WTC11 (cell line): ENCODE measurements at regions not wholly inside any gene's neighbourhood (a gene's known extent, or its start where the extent isn't known, plus 50 kb on each side); places are given as distances from the start of the nearest gene placed in this dataset.

Source experiments
- ATAC-seq: fragments of 200-7000 bp; cut with Tn5 transposase; 2 replicates; pipeline ENCODE4 v1.10.0; 2021; ENCODE audit warnings: mild to moderate bottlenecking, moderate library complexity
- CTCF ChIA-PET: fragments of 300-600 bp; sonication (Branson Sonifier 250); formaldehyde crosslinking; loops from one replicate; lab custom pipeline; 2021; ENCODE audit warnings: antibody characterized with exemption; lab: Charles Lee
- POLR2A ChIA-PET: fragments of 350-600 bp; sonication (Branson Sonifier 250); formaldehyde crosslinking; loops from one replicate; lab custom pipeline; 2021; ENCODE audit warnings: antibody characterized with exemption; lab: Charles Lee
- DNase-seq: peaks from one replicate; pipeline ENCODE4 v3.0.0; 2021; ENCODE audit warnings: low spot score
- H3K27ac Mint-ChIP-seq: 2 replicates; pipeline ENCODE4 v1.8.0; 2021; ENCODE audit warnings: mixed read lengths
- H3K27me3 Mint-ChIP-seq: 2 replicates; pipeline ENCODE4 v1.8.0; 2021; ENCODE audit warnings: low read depth, mild to moderate bottlenecking, moderate library complexity, mixed read lengths
- H3K36me3 Mint-ChIP-seq: 2 replicates; pipeline ENCODE4 v1.8.0; 2021; ENCODE audit warnings: mixed read lengths
- H3K4me1 Mint-ChIP-seq: 2 replicates; pipeline ENCODE4 v1.8.0; 2022; ENCODE audit warnings: mixed read lengths
- H3K4me3 Mint-ChIP-seq: 2 replicates; pipeline ENCODE4 v1.8.0; 2021; ENCODE audit warnings: mild to moderate bottlenecking, moderate library complexity, mixed read lengths
- H3K9me3 Mint-ChIP-seq: 2 replicates; pipeline ENCODE4 v1.8.0; 2021; ENCODE audit warnings: mixed read lengths
- CREM ChIP-seq: sonication (generic); formaldehyde crosslinking; IDR thresholded peaks from 2 replicates; pipeline ENCODE4 v1.8.1; 2022; ENCODE audit warnings: mild to moderate bottlenecking, missing genetic modification reagents, moderate library complexity
- FOXP1 ChIP-seq: sonication (generic); formaldehyde crosslinking; IDR thresholded peaks from 2 replicates; pipeline ENCODE4 v1.8.0; 2022; ENCODE audit warnings: missing genetic modification reagents, mild to moderate bottlenecking, moderate library complexity, borderline replicate concordance
- GABPB1 ChIP-seq: sonication (generic); formaldehyde crosslinking; IDR thresholded peaks from 2 replicates; pipeline ENCODE4 v1.8.1; 2023; ENCODE audit warnings: mild to moderate bottlenecking, missing genetic modification reagents
- IRF2 ChIP-seq: sonication (generic); formaldehyde crosslinking; IDR thresholded peaks from 2 replicates; pipeline ENCODE4 v1.8.0; 2022; ENCODE audit warnings: low read depth, missing genetic modification reagents, borderline replicate concordance
- KAT7 ChIP-seq: sonication (generic); formaldehyde crosslinking; IDR thresholded peaks from 2 replicates; pipeline ENCODE4 v1.8.1; 2023; ENCODE audit warnings: missing genetic modification reagents, mild to moderate bottlenecking, borderline replicate concordance
- MXD4 ChIP-seq: fragments of 250-450 bp; sonication (Bioruptor Pico); IDR thresholded peaks from 2 replicates; pipeline ENCODE4 v1.8.0; 2021; ENCODE audit warnings: mild to moderate bottlenecking, moderate library complexity, borderline replicate concordance
- PRRX2 ChIP-seq: fragments of 250-450 bp; sonication (Bioruptor Pico); IDR thresholded peaks from 2 replicates; pipeline ENCODE4 v1.8.0; 2021; ENCODE audit warnings: mild to moderate bottlenecking
- SMAD3 ChIP-seq: sonication (generic); formaldehyde crosslinking; IDR thresholded peaks from 2 replicates; pipeline ENCODE4 v1.8.0; 2022; ENCODE audit warnings: missing genetic modification reagents, mild to moderate bottlenecking, borderline replicate concordance
- TCF7 ChIP-seq: sonication (generic); formaldehyde crosslinking; IDR thresholded peaks from 2 replicates; pipeline ENCODE4 v1.8.0; 2022; ENCODE audit warnings: mild to moderate bottlenecking, low read depth, missing genetic modification reagents, moderate library complexity
- TP53 ChIP-seq: sonication (generic); formaldehyde crosslinking; IDR thresholded peaks from 2 replicates; pipeline ENCODE4 v1.8.1; 2023; ENCODE audit warnings: mild to moderate bottlenecking, missing genetic modification reagents
- ZNF423 ChIP-seq: fragments of 250-450 bp; sonication (Bioruptor Pico); IDR thresholded peaks from 2 replicates; pipeline ENCODE4 v2.1.2; 2022; ENCODE audit warnings: mild to moderate bottlenecking, moderate library complexity
- TF ChIP-seq, protein P1 (sequence below): sonication (generic); formaldehyde crosslinking; IDR thresholded peaks from 2 replicates; pipeline ENCODE4 v1.8.0; 2022; ENCODE audit warnings: missing genetic modification reagents
- TF ChIP-seq, protein P2 (sequence below): sonication (generic); formaldehyde crosslinking; IDR thresholded peaks from 2 replicates; pipeline ENCODE4 v1.8.1; 2023; ENCODE audit warnings: mild to moderate bottlenecking, missing genetic modification reagents, moderate library complexity
- TF ChIP-seq, protein P3 (sequence below): sonication (generic); formaldehyde crosslinking; IDR thresholded peaks from 2 replicates; pipeline ENCODE4 v1.8.1; 2022; ENCODE audit warnings: mild to moderate bottlenecking, moderate library complexity, missing genetic modification reagents
- TF ChIP-seq, protein P4 (sequence below): sonication (generic); formaldehyde crosslinking; IDR thresholded peaks from 2 replicates; pipeline ENCODE4 v1.8.1; 2022; ENCODE audit warnings: missing genetic modification reagents, borderline replicate concordance
- TF ChIP-seq, protein P5 (sequence below): sonication (generic); formaldehyde crosslinking; IDR thresholded peaks from 2 replicates; pipeline ENCODE4 v1.8.1; 2023; ENCODE audit warnings: mild to moderate bottlenecking, missing genetic modification reagents, moderate library complexity
- TF ChIP-seq, protein P6 (sequence below): fragments of 250-450 bp; sonication (Bioruptor Pico); IDR thresholded peaks from 2 replicates; pipeline ENCODE4 v2.1.2; 2022; ENCODE audit warnings: mild to moderate bottlenecking, moderate library complexity
- TF ChIP-seq, protein P7 (sequence below): sonication (generic); formaldehyde crosslinking; IDR thresholded peaks from 2 replicates; pipeline ENCODE4 v1.8.0; 2022; ENCODE audit warnings: mild to moderate bottlenecking, missing genetic modification reagents

DNA sequence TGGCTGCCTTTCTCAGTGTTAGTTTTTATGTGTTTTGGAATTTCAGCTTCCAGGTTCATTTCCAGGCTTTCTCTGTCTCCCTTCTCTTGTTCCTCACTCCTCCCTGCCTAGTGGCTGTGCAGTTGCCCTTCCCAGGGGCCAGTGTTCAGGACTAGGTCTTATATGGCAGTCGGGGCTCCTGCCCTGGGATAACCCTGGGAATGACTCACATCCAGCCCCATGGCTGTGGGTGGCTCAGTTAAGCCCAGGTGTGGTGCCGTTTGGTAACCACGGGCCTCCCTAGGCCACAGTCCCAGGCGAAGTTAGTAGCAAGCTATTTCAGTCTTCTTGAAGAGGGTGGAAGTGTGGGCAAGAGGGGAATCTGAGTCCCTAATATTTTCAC, 57.4 kb upstream of the DDR1 start:
- TF ChIP-seq FOXP1 (CRISPR knock-in tag) (no peak), SMAD3 (CRISPR knock-in tag) (no peak), CREM (no peak), TCF7 (no peak), ZNF423 (CRISPR knock-in tag) (no peak), KAT7 (CRISPR knock-in tag) (no peak), GABPB1 (CRISPR knock-in tag) (peak; percentile 50; the same call in 1 of the 2 replicates), IRF2 (CRISPR knock-in tag) (no peak)
- TF ChIP-seq, protein P1, sequence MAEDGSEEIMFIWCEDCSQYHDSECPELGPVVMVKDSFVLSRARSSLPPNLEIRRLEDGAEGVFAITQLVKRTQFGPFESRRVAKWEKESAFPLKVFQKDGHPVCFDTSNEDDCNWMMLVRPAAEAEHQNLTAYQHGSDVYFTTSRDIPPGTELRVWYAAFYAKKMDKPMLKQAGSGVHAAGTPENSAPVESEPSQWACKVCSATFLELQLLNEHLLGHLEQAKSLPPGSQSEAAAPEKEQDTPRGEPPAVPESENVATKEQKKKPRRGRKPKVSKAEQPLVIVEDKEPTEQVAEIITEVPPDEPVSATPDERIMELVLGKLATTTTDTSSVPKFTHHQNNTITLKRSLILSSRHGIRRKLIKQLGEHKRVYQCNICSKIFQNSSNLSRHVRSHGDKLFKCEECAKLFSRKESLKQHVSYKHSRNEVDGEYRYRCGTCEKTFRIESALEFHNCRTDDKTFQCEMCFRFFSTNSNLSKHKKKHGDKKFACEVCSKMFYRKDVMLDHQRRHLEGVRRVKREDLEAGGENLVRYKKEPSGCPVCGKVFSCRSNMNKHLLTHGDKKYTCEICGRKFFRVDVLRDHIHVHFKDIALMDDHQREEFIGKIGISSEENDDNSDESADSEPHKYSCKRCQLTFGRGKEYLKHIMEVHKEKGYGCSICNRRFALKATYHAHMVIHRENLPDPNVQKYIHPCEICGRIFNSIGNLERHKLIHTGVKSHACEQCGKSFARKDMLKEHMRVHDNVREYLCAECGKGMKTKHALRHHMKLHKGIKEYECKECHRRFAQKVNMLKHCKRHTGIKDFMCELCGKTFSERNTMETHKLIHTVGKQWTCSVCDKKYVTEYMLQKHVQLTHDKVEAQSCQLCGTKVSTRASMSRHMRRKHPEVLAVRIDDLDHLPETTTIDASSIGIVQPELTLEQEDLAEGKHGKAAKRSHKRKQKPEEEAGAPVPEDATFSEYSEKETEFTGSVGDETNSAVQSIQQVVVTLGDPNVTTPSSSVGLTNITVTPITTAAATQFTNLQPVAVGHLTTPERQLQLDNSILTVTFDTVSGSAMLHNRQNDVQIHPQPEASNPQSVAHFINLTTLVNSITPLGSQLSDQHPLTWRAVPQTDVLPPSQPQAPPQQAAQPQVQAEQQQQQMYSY (CRISPR knock-in tag), result peak; percentile 63; the same call in 1 of the 2 replicates
- TF ChIP-seq, protein P2, sequence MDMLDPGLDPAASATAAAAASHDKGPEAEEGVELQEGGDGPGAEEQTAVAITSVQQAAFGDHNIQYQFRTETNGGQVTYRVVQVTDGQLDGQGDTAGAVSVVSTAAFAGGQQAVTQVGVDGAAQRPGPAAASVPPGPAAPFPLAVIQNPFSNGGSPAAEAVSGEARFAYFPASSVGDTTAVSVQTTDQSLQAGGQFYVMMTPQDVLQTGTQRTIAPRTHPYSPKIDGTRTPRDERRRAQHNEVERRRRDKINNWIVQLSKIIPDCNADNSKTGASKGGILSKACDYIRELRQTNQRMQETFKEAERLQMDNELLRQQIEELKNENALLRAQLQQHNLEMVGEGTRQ (CRISPR knock-in tag), result no peak
- TF ChIP-seq, protein P3, sequence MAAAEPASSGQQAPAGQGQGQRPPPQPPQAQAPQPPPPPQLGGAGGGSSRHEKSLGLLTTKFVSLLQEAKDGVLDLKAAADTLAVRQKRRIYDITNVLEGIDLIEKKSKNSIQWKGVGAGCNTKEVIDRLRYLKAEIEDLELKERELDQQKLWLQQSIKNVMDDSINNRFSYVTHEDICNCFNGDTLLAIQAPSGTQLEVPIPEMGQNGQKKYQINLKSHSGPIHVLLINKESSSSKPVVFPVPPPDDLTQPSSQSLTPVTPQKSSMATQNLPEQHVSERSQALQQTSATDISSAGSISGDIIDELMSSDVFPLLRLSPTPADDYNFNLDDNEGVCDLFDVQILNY (CRISPR knock-in tag), result no peak
- TF ChIP-seq, protein P4, sequence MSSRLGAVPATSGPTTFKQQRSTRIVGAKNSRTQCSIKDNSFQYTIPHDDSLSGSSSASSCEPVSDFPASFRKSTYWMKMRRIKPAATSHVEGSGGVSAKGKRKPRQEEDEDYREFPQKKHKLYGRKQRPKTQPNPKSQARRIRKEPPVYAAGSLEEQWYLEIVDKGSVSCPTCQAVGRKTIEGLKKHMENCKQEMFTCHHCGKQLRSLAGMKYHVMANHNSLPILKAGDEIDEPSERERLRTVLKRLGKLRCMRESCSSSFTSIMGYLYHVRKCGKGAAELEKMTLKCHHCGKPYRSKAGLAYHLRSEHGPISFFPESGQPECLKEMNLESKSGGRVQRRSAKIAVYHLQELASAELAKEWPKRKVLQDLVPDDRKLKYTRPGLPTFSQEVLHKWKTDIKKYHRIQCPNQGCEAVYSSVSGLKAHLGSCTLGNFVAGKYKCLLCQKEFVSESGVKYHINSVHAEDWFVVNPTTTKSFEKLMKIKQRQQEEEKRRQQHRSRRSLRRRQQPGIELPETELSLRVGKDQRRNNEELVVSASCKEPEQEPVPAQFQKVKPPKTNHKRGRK (CRISPR knock-in tag), result no peak
- TF ChIP-seq, protein P5, sequence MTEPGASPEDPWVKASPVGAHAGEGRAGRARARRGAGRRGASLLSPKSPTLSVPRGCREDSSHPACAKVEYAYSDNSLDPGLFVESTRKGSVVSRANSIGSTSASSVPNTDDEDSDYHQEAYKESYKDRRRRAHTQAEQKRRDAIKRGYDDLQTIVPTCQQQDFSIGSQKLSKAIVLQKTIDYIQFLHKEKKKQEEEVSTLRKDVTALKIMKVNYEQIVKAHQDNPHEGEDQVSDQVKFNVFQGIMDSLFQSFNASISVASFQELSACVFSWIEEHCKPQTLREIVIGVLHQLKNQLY (CRISPR knock-in tag), result no peak
- Mint-ChIP-seq H3K36me3 (no peaks in the 10 kb centered on the region), H3K9me3 (no peaks in the 10 kb centered on the region), H3K4me3 (no peak overlapping the region), H3K27ac (no peak overlapping the region), H3K4me1 (peaks cover 43% of the 10 kb centered on the region), H3K27me3 (no peaks in the 10 kb centered on the region)
- CTCF ChIA-PET, result interaction anchor here (1.1 to 7.6 kb wide), 12 partner anchors 16 to 260 kb away, joined by 3 to 164 read pairs (median 11); partner anchors contain the start of genes DDR1, FLOT1 and VARS2
- POLR2A ChIA-PET, result interaction anchor here (1.2 to 1.3 kb wide), 2 partner anchors 16 to 35 kb away, joined by 3 read pairs; no protein-coding TSS in a partner anchor
- ATAC-seq (no peak), DNase-seq (no peak)

DNA sequence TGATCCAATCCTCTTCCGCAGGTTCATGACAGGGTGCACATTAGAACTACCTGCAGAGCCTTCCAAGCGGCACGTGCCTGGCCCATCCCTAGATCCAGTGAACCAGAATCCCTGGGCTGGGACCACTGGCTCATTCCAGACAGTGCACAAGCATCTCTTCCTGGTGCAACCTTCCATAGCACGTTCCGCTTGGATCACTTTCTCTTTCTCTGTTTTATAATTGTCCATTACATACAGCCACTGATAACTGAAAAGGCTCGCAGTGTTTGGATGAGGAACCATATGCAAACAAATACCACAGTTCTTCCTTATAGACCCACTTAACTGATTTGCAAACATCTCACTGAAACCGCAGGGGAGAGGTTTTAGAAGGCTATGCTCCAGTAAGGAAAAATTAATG, 59.6 kb upstream of the DDR1 start:
- POLR2A ChIA-PET, result interaction anchor here (0.5 kb wide), 1 partner anchor 368 kb away, joined by 4 read pairs; no protein-coding TSS in a partner anchor
- no peaks in the 10 kb centered on the region for H3K27me3 Mint-ChIP-seq
- CTCF ChIA-PET, result interaction anchor here (1.2 kb wide), 1 partner anchor 60 kb away, joined by 3 read pairs; no protein-coding TSS in a partner anchor

More for the DNA sequence above, 59.6 kb upstream of the DDR1 start:
- H3K27ac Mint-ChIP-seq, result peak overlapping the region; percentile 48; the same call in 1 of the 2 replicates
- H3K36me3 Mint-ChIP-seq, result no peaks in the 10 kb centered on the region
- no peaks in the 10 kb centered on the region for H3K9me3 Mint-ChIP-seq
- H3K4me3 Mint-ChIP-seq, result no peak overlapping the region
- no peak for ATAC-seq
- TF ChIP-seq, protein P6, sequence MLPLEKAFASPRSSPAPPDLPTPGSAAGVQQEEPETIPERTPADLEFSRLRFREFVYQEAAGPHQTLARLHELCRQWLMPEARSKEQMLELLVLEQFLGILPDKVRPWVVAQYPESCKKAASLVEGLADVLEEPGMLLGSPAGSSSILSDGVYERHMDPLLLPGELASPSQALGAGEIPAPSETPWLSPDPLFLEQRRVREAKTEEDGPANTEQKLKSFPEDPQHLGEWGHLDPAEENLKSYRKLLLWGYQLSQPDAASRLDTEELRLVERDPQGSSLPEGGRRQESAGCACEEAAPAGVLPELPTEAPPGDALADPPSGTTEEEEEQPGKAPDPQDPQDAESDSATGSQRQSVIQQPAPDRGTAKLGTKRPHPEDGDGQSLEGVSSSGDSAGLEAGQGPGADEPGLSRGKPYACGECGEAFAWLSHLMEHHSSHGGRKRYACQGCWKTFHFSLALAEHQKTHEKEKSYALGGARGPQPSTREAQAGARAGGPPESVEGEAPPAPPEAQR (CRISPR knock-in tag), result no peak
- TF ChIP-seq TP53 (no peak), PRRX2 (no peak), CREM (no peak), MXD4 (CRISPR knock-in tag) (no peak)
- TF ChIP-seq, protein P7, sequence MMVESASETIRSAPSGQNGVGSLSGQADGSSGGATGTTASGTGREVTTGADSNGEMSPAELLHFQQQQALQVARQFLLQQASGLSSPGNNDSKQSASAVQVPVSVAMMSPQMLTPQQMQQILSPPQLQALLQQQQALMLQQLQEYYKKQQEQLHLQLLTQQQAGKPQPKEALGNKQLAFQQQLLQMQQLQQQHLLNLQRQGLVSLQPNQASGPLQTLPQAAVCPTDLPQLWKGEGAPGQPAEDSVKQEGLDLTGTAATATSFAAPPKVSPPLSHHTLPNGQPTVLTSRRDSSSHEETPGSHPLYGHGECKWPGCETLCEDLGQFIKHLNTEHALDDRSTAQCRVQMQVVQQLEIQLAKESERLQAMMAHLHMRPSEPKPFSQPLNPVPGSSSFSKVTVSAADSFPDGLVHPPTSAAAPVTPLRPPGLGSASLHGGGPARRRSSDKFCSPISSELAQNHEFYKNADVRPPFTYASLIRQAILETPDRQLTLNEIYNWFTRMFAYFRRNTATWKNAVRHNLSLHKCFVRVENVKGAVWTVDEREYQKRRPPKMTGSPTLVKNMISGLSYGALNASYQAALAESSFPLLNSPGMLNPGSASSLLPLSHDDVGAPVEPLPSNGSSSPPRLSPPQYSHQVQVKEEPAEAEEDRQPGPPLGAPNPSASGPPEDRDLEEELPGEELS (CRISPR knock-in tag), result no peak
- TF ChIP-seq, all 79 proteins: peak for 0
- DNase-seq, result no peak
- peaks cover 39% of the 10 kb centered on the region for H3K4me1 Mint-ChIP-seq
